Upper lobe of left lung (tissue), 4 donors: ENCODE measurements at regions not wholly inside any gene's neighbourhood (a gene's known extent, or its start where the extent isn't known, plus 50 kb on each side); places are given as distances from the start of the nearest gene placed in this dataset.

Experiments used
- POLR2A ChIP-seq, 4 donors: fragments of 450-650 bp; IDR thresholded peaks; one replicate each; pipeline ENCODE4 v1.5.1; 2016 to 2017; ENCODE audit warnings: antibody characterized with exemption in 4 of 4, mild to moderate bottlenecking in 2 of 4
- POLR2AphosphoS5 ChIP-seq, 2 donors: sonication (generic); formaldehyde crosslinking; IDR thresholded peaks; one replicate each; pipeline ENCODE4 v1.5.1; 2017; ENCODE audit warnings: antibody characterized with exemption in 2 of 2
- TF ChIP-seq, protein P1 (sequence below), 6 experiments: fragments of 450-650 bp in 4 of 6; fragments of 200-600 bp in 2 of 6; sonication (generic) in 2 of 6; IDR thresholded peaks; one replicate each; pipeline ENCODE4 v1.5.1; 2016 to 2019; ENCODE audit warnings: antibody characterized with exemption in 6 of 6

DNA sequence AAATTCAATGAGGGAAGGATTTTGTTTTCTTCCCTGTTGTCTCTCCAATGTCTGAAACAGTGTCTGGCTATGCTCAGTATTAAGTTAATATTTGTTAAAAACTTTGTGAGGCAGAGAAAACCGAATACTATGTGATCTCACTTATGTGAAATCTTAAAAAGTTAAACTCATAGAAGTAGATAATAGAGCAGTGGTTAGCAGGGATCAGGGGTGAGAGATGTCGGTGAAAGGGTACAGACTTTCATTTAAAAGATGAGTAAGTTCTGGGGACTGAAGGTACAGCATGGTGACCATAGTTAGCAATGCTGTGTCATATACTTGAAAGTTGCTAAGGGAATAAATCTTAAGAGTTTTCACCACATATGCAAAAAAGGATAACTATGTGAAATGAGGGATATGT is 244.6 kb downstream of the AASDHPPT start:
- TF ChIP-seq, protein P1, sequence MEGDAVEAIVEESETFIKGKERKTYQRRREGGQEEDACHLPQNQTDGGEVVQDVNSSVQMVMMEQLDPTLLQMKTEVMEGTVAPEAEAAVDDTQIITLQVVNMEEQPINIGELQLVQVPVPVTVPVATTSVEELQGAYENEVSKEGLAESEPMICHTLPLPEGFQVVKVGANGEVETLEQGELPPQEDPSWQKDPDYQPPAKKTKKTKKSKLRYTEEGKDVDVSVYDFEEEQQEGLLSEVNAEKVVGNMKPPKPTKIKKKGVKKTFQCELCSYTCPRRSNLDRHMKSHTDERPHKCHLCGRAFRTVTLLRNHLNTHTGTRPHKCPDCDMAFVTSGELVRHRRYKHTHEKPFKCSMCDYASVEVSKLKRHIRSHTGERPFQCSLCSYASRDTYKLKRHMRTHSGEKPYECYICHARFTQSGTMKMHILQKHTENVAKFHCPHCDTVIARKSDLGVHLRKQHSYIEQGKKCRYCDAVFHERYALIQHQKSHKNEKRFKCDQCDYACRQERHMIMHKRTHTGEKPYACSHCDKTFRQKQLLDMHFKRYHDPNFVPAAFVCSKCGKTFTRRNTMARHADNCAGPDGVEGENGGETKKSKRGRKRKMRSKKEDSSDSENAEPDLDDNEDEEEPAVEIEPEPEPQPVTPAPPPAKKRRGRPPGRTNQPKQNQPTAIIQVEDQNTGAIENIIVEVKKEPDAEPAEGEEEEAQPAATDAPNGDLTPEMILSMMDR (IDR thresholded peaks at IDR 0.05), result no peak
- TF ChIP-seq POLR2AphosphoS5 (IDR thresholded peaks at IDR 0.05) (no peak), POLR2A (IDR thresholded peaks at IDR 0.05) (no peak)
